PC-3 (cell line): ENCODE measurements at regions not wholly inside any gene's neighbourhood (a gene's known extent, or its start where the extent isn't known, plus 50 kb on each side); places are given as distances from the start of the nearest gene placed in this dataset.

Source experiments
- ATAC-seq: fragments of 200-7000 bp; cut with Tn5 transposase; 2 replicates; pipeline ENCODE4 v1.9.1; 2020; ENCODE audit warnings: mild to moderate bottlenecking, moderate library complexity
- BruUV-seq: library from RNA; stranded (reverse); fragments of 400-500 nt; replicated peaks from 2 replicates; lab custom pipeline; 2021; lab: Mats Ljungman, UMichigan
- CTCF ChIA-PET: fragments of 300-600 bp; sonication (Branson Sonifier 250); formaldehyde crosslinking; loops from one replicate; lab custom pipeline; 2022; ENCODE audit warnings: antibody characterized with exemption; lab: Charles Lee
- POLR2A ChIA-PET: fragments of 300-600 bp; sonication (Branson Sonifier 250); formaldehyde crosslinking; loops from one replicate; lab custom pipeline; 2022; ENCODE audit warnings: antibody characterized with exemption; ENCODE audit not compliant: unreplicated experiment; lab: Charles Lee
- DNase-seq: peaks from one replicate; pipeline ENCODE4 v3.0.0-alpha.2; 2015
- H2AFZ ChIP-seq: fragments of 300-600 bp; sonication (generic); 2 replicates; pipeline ENCODE4 v1.6.0; 2016; ENCODE audit warnings: antibody characterized with exemption, low read length
- H3F3A ChIP-seq: fragments of 300-600 bp; sonication (generic); one replicate; pipeline ENCODE4 v1.6.0; 2017; ENCODE audit warnings: antibody characterized with exemption, low read length, control low read depth, mild to moderate bottlenecking; ENCODE audit not compliant: unreplicated experiment
- H3K27ac ChIP-seq: fragments of 300-600 bp; sonication (generic); 2 replicates; pipeline ENCODE4 v1.5.1; 2016; ENCODE audit warnings: mild to moderate bottlenecking, low read length
- H3K27me3 ChIP-seq: fragments of 300-600 bp; sonication (generic); 2 replicates; pipeline ENCODE4 v1.6.1; 2016; ENCODE audit warnings: low read length, mixed read lengths
- H3K36me3 ChIP-seq: fragments of 300-600 bp; sonication (generic); 2 replicates; pipeline ENCODE4 v1.6.1; 2016; ENCODE audit warnings: low read depth, mixed run types, low read length, mixed read lengths
- H3K4me1 ChIP-seq: fragments of 300-600 bp; sonication (generic); 2 replicates; pipeline ENCODE4 v1.5.1; 2016; ENCODE audit warnings: low read length; ENCODE audit not compliant: insufficient read depth
- H3K4me2 ChIP-seq: fragments of 300-600 bp; sonication (generic); 2 replicates; pipeline ENCODE4 v1.6.0; 2016; ENCODE audit warnings: low read length
- H3K4me3 ChIP-seq: fragments of 300-600 bp; sonication (generic); 2 replicates; pipeline ENCODE4 v1.5.1; 2016; ENCODE audit warnings: mild to moderate bottlenecking, low read length, mixed read lengths
- H3K79me2 ChIP-seq: fragments of 300-600 bp; sonication (generic); 2 replicates; pipeline ENCODE4 v1.6.1; 2017; ENCODE audit warnings: low read length, mixed read lengths
- H3K9ac ChIP-seq: fragments of 300-600 bp; sonication (generic); 2 replicates; pipeline ENCODE4 v1.6.0; 2016; ENCODE audit warnings: mild to moderate bottlenecking, low read length
- H3K9me2 ChIP-seq: fragments of 300-600 bp; sonication (generic); replicated peaks from 2 replicates; pipeline ENCODE4 v1.6.1; 2016; ENCODE audit warnings: mixed run types, low read length, mixed read lengths
- H3K9me3 ChIP-seq: fragments of 300-600 bp; sonication (generic); 2 replicates; pipeline ENCODE4 v1.6.1; 2016; ENCODE audit warnings: low read length, mixed read lengths
- H4K20me1 ChIP-seq: fragments of 300-600 bp; sonication (generic); 2 replicates; pipeline ENCODE4 v1.6.1; 2016; ENCODE audit warnings: low read length, mixed read lengths
- CTCF ChIP-seq: fragments of 300-600 bp; sonication (generic); conservative IDR thresholded peaks from 2 replicates; pipeline ENCODE4 v1.5.1; 2017; ENCODE audit warnings: antibody characterized with exemption, low read depth, mild to moderate bottlenecking, low read length
- EZH2 ChIP-seq: fragments of 300-600 bp; sonication (generic); IDR thresholded peaks from one replicate; pipeline ENCODE4 v1.6.1; 2017; ENCODE audit warnings: antibody characterized with exemption, mild to moderate bottlenecking, low read length; ENCODE audit not compliant: unreplicated experiment
- EZH2phosphoT487 ChIP-seq: fragments of 300-600 bp; sonication (generic); IDR thresholded peaks from 2 replicates; pipeline ENCODE4 v1.6.1; 2018; ENCODE audit warnings: mild to moderate bottlenecking, antibody characterized with exemption, low read length, borderline replicate concordance
- intact Hi-C: fragments of 100-400 bp; cut with micrococcal nuclease; formaldehyde crosslinking; loops from 2 replicates; pipeline ENCODE4 v1.9.0; 2023

- ChIA-PET CTCF (no interaction called here), POLR2A (no interaction called here)
- Histone ChIP-seq H3K9ac (no peak overlapping the region), H2AFZ (no peak overlapping the region), H3K79me2 (no peaks in the 10 kb centered on the region), H3K4me3 (no peak overlapping the region), H3K9me3 (0 out of 2 replicates have a peak, but pooled peaks cover 10% of the 10 kb centered on the region), H3K9me2 (no peaks in the 10 kb centered on the region), H3K4me2 (no peak overlapping the region), H4K20me1 (no peaks in the 10 kb centered on the region), H3K4me1 (no peaks in the 10 kb centered on the region), H3K27me3 (peaks cover 25% of the 10 kb centered on the region), H3K27ac (no peak overlapping the region), H3K36me3 (no peaks in the 10 kb centered on the region), H3F3A (no peaks in the 10 kb centered on the region)
- BruUV-seq: no TSS peak
- no peak for ATAC-seq
- intact Hi-C loops: no loop called here
- no peak for TF ChIP-seq EZH2
- no peak for TF ChIP-seq CTCF
- no peak for DNase-seq
Observed at GRCh38 chr11:134610116-134610910, 198.3 kb upstream of the B3GAT1 start.

GRCh38 chr11:134609361-134610115 lies 197.5 kb upstream of the B3GAT1 start:
- H3K9ac ChIP-seq: no peak overlapping the region
- H3K9me2 ChIP-seq: no peaks in the 10 kb centered on the region
- H3K27me3 ChIP-seq: peaks cover 25% of the 10 kb centered on the region
- H3K27ac ChIP-seq: no peak overlapping the region
- ChIA-PET CTCF (no interaction called here), POLR2A (no interaction called here)
- BruUV-seq: no TSS peak
- no peak overlapping the region for H2AFZ ChIP-seq
- no peak overlapping the region for H3K4me2 ChIP-seq
- 0 out of 2 replicates have a peak, but pooled peaks cover 18% of the 10 kb centered on the region for H3K9me3 ChIP-seq
- H4K20me1 ChIP-seq: no peaks in the 10 kb centered on the region
- no peaks in the 10 kb centered on the region for H3K36me3 ChIP-seq
- no peak for DNase-seq
- intact Hi-C loops: no loop called here
- TF ChIP-seq EZH2phosphoT487: no peak
- no peak for TF ChIP-seq EZH2
- no peak for TF ChIP-seq CTCF
- no peak for ATAC-seq
- H3K4me3 ChIP-seq: no peak overlapping the region
- H3K4me1 ChIP-seq: no peaks in the 10 kb centered on the region
- no peaks in the 10 kb centered on the region for H3K79me2 ChIP-seq
- no peaks in the 10 kb centered on the region for H3F3A ChIP-seq
